ENCODE measurements at regions not wholly inside any gene's neighbourhood (a gene's known extent, or its start where the extent isn't known, plus 50 kb on each side); places are given as distances from the start of the nearest gene placed in this dataset.
"Not testable (repeated sequence)": the region's sequence is repeated elsewhere in the genome, so short reads cannot be mapped to it uniquely, and the experiment has no call there.

GRCh38 chr16:65572156-65572555 lies 450.3 kb upstream of the CDH11 start:
- no peak for DNase-seq (ENCODE audit: low read depth, low spot score)

DNA sequence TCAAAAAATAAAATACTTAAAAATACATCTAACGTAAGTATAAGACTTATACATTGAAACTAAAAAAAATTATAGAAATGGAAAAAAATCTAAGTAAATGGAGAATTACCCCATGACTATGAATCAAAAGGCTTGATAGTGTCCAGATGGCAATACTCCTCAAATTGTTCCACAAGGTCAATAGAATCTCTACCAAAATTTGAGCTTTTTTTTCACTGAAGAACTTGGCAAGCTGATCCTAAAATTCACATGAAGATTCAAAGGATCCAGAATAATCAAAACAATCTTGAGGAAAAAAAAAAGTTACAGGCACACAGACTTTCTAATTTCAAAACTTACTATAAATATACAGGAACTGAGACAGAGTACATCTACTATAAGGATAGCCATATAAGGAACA lies 448.4 kb upstream of the CDH11 start:
- no peak for DNase-seq (ENCODE audit: low read depth, low spot score)

- no peak for DNase-seq (ENCODE audit: low read depth, low spot score)
These were observed 438.0 kb upstream of the CDH11 start for GRCh38 chr16:65559846-65560245.

- not testable (repeated sequence) for DNase-seq (ENCODE audit: low read depth, low spot score)
These were observed 427.8 kb upstream of the CDH11 start for GRCh38 chr16:65549689-65550088.

DNA sequence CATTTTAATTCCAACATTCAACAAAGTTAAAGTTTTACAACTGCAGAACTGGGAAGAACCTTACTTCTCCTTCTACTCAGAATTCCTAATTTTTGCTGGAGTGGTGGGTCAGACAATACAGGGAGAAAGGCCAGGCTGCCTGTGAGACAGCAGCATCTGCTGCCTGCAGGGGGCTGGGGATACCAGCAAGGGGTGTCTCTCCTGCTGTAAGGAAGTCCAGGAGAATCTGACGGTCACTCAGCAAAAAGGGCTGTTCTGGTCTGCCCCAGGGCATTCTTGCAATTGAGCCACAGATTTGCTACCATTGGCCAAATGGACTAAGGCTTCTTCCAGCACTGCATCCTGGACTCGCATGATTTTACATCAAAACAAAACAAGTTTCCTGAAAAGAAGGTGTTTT lies 426.6 kb upstream of the CDH11 start:
- no peak for DNase-seq (ENCODE audit: low read depth, low spot score)

DNA sequence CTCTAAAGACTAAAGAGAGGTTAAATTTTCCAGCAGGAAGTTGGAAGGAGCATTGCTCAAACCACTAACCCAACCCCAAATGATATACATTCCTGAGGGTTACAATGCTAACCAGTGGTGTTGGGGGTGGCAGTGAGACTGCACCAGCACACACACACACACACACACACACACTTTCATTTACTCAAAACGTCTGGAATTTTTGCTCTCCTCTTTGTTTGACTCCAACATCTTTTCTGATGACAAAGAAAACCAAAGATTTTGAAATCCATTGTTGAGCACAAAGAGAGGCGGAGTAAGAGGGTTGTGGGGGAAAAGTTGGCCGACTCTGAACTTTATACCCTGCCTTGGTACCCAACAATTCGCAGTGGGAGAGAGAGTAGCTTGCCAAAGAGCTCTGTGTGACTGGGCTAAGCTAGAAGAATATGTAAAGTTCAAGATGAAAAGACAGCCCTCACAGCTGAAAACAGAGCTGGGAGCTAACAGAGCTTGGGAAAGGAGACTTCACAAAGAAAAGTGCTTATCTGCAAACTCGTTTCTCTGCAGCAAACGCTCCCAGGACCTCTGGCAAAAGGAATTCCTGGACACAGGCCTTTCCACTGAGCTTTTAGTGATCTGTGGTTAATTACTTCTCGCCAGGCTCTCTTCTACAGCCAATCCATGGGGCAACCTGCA lies 426.0 kb upstream of the CDH11 start:
- DNase-seq (ENCODE audit: low read depth, low spot score), result no peak

DNA sequence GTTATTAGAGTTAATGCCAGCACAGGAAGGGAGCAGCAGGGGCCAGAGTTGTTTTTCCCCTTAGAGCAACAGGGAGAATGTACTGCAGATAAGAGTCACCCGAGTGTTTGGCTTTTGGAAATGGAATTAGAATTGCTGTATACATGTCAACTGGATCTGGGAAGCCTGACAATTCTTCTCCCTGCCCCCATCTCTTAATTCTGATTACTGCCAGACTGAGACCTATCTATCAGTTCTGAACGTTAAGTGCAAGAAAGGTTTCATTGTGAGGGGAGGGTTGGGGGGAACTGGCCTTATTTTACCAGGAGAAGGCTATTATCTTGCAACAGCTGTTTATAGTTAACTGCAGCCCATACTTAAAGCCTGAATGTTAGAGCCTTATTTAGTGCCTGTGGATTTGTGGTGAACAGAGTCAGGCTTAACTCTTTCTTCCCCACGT lies 424.5 kb upstream of the CDH11 start:
- DNase-seq (ENCODE audit: low read depth, low spot score), result no peak

DNA sequence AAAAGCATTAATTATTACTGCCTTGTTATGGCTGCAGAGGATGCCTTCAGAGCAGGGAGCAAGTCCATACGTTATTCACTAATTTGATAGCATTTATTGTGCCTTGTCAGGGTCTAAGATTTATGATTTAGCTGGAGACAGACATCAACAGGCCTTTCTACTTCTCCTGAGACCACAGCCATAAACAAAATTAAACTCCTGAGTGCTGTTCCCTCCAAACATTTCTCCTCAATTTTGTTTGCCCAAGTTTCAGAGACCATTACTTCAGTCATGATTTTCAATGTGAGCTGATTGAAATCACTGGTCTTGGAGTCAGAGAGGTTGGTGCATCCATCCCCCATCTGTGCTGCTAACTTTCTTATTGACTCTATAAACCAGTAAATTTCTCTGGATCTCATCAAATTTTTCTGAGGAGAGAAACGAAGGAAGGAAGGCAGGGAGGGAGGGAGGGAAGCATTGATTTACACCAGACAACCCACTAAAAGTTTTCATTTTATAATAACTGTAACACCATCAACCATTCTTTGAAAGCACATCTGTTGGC lies 423.6 kb upstream of the CDH11 start:
- no peak for DNase-seq (ENCODE audit: low read depth, low spot score)

- DNase-seq (ENCODE audit: low read depth, low spot score), result no peak
These were observed 422.2 kb upstream of the CDH11 start for GRCh38 chr16:65543781-65544740.

GRCh38 chr16:65541646-65542045 lies 419.8 kb upstream of the CDH11 start:
- no peak for DNase-seq (ENCODE audit: low read depth, low spot score)

GRCh38 chr16:65540901-65541300 lies 419.0 kb upstream of the CDH11 start:
- DNase-seq (ENCODE audit: low read depth, low spot score), result no peak

DNA sequence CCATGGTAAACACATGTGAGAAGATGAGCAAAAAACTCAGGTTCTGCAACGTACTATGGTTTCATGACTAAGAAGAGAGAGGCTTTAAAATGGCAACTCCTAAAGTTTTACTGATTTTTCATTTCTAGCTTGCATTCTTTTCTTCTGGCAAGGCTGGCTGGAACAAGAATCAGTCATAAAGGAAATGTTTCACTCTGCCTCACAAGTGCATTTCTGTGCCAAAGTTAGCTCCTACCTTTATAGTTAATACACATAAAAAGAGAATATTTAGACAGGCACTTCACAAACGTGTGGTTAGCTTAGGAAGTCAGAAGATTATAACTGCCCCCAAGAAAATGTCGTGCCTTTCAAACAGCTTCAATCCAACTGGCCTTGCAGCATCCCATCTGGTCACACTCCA lies 417.1 kb upstream of the CDH11 start:
- DNase-seq (ENCODE audit: low read depth, low spot score), result no peak

GRCh38 chr16:65537336-65537735 lies 415.5 kb upstream of the CDH11 start:
- no peak for DNase-seq (ENCODE audit: low read depth, low spot score)

- no peak for DNase-seq (ENCODE audit: low read depth, low spot score)
These were observed 412.3 kb upstream of the CDH11 start for GRCh38 chr16:65534121-65534528.

- DNase-seq (ENCODE audit: low read depth, low spot score), result no peak
These were observed 411.0 kb upstream of the CDH11 start for GRCh38 chr16:65532846-65533245.

- no peak for DNase-seq (ENCODE audit: low read depth, low spot score)
These were observed 410.4 kb upstream of the CDH11 start for GRCh38 chr16:65532258-65532657.

- no peak for DNase-seq (ENCODE audit: low read depth, low spot score)
These were observed 409.6 kb upstream of the CDH11 start for GRCh38 chr16:65531475-65531874.

- DNase-seq (ENCODE audit: low read depth, low spot score), result no peak
These were observed 403.8 kb upstream of the CDH11 start for GRCh38 chr16:65525707-65526106.

DNA sequence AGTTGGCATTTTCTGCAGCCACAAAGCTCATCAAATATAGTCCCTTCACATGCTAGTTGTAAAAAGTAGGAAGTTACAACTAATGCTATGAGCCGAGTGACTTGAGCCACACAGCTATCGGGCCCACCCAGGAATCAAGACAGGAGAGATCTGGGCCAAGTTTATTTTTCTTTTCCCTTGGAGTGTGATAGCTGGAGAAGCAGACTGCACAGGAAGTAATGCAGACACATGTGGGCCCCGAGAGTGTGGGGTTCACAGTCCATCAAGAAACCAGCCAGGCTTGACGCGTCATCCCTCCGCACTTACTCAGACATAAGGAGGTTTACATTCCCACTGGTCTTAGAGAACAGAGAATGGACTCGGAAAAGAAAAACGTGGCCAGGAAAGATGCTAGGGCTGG lies 403.1 kb upstream of the CDH11 start:
- no peak for DNase-seq (ENCODE audit: low read depth, low spot score)

- no peak for DNase-seq (ENCODE audit: low read depth, low spot score)
These were observed 402.4 kb upstream of the CDH11 start for GRCh38 chr16:65524231-65524630.

- DNase-seq (ENCODE audit: low read depth, low spot score), result no peak
These were observed 401.6 kb upstream of the CDH11 start for GRCh38 chr16:65523283-65523944.

GRCh38 chr16:65522412-65522811 lies 400.5 kb upstream of the CDH11 start:
- no peak for DNase-seq (ENCODE audit: low read depth, low spot score)
